Hepatocyte (in vitro differentiated cells): ENCODE measurements at regions not wholly inside any gene's neighbourhood (a gene's known extent, or its start where the extent isn't known, plus 50 kb on each side); places are given as distances from the start of the nearest gene placed in this dataset.

Experiments used
- EZH2 ChIP-seq: fragments of 200-600 bp; sonication (generic); IDR thresholded peaks from 2 replicates; pipeline ENCODE4 v1.6.1; 2016; ENCODE audit warnings: antibody characterized with exemption, mild to moderate bottlenecking, borderline replicate concordance
- EZH2phosphoT487 ChIP-seq: fragments of 200-600 bp; sonication (generic); IDR thresholded peaks from one replicate; pipeline ENCODE4 v1.6.1; 2018; ENCODE audit warnings: antibody characterized with exemption, mild to moderate bottlenecking, low read depth, moderate library complexity; ENCODE audit not compliant: unreplicated experiment, severe bottlenecking
- TF ChIP-seq, protein P1 (sequence below): fragments of 200-600 bp; sonication (generic); IDR thresholded peaks from 2 replicates; pipeline ENCODE4 v1.5.1; 2016; ENCODE audit warnings: antibody characterized with exemption, mild to moderate bottlenecking; ENCODE audit not compliant: poor library complexity

DNA sequence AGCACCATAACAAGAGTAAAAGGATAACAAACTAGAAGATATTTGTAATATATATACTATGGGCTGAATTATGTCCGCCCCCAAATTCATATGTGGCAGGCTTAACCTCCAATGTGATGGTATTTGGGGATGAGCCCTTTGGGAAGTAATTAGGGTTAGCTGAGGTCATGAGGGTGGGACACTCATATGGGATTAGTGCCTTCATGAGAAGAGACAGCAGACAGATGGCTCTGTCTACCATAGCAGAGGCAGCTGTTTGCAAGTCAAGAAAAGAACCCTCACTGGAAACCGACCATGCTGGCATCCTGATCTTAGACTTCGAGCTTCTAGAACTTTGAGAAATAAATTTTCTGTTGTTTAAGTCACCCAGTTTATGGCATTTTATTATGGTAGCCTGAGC lies 303.6 kb downstream of the LMO4 start:
- TF ChIP-seq, protein P1, sequence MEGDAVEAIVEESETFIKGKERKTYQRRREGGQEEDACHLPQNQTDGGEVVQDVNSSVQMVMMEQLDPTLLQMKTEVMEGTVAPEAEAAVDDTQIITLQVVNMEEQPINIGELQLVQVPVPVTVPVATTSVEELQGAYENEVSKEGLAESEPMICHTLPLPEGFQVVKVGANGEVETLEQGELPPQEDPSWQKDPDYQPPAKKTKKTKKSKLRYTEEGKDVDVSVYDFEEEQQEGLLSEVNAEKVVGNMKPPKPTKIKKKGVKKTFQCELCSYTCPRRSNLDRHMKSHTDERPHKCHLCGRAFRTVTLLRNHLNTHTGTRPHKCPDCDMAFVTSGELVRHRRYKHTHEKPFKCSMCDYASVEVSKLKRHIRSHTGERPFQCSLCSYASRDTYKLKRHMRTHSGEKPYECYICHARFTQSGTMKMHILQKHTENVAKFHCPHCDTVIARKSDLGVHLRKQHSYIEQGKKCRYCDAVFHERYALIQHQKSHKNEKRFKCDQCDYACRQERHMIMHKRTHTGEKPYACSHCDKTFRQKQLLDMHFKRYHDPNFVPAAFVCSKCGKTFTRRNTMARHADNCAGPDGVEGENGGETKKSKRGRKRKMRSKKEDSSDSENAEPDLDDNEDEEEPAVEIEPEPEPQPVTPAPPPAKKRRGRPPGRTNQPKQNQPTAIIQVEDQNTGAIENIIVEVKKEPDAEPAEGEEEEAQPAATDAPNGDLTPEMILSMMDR: no peak
- no peak for TF ChIP-seq EZH2phosphoT487
- TF ChIP-seq EZH2: no peak
